RWPE2 (cell line): ENCODE measurements at regions not wholly inside any gene's neighbourhood (a gene's known extent, or its start where the extent isn't known, plus 50 kb on each side); places are given as distances from the start of the nearest gene placed in this dataset.

ENCODE experiments used
- ATAC-seq: fragments of 200-7000 bp; cut with Tn5 transposase; 3 replicates; pipeline ENCODE4 v1.9.1; 2021; ENCODE audit warnings: low read depth
- DNase-seq: peaks from one replicate; pipeline ENCODE4 v3.0.0-alpha.2; 2020; ENCODE audit warnings: low spot score
- H3K27ac ChIP-seq: fragments of 450-650 bp; 2 replicates; pipeline ENCODE4 v1.5.1; 2017; ENCODE audit warnings: mild to moderate bottlenecking; ENCODE audit not compliant: poor library complexity, severe bottlenecking
- H3K27me3 ChIP-seq: fragments of 250-450 bp; sonication (Bioruptor Pico); 2 replicates; pipeline ENCODE4 v1.5.1; 2021; ENCODE audit warnings: mild to moderate bottlenecking, moderate library complexity; ENCODE audit not compliant: insufficient read depth, poor library complexity, severe bottlenecking
- H3K36me3 ChIP-seq: fragments of 250-450 bp; sonication (Bioruptor Pico); 2 replicates; pipeline ENCODE4 v1.5.1; 2020; ENCODE audit warnings: low read depth, mild to moderate bottlenecking, moderate library complexity
- H3K4me1 ChIP-seq: fragments of 250-450 bp; sonication (Bioruptor Pico); 2 replicates; pipeline ENCODE4 v1.5.1; 2021; ENCODE audit warnings: mild to moderate bottlenecking, moderate library complexity; ENCODE audit not compliant: insufficient read depth, poor library complexity, severe bottlenecking
- H3K4me3 ChIP-seq: fragments of 250-450 bp; sonication (Bioruptor Pico); 2 replicates; pipeline ENCODE4 v1.5.1; 2021; ENCODE audit warnings: mild to moderate bottlenecking, moderate library complexity; ENCODE audit not compliant: severe bottlenecking
- H3K9me3 ChIP-seq: fragments of 250-450 bp; sonication (Bioruptor Pico); 2 replicates; pipeline ENCODE4 v1.5.1; 2021; ENCODE audit warnings: mild to moderate bottlenecking, moderate library complexity; ENCODE audit not compliant: severe bottlenecking
- TF ChIP-seq, protein P1 (sequence below): fragments of 450-650 bp; IDR thresholded peaks from one replicate; pipeline ENCODE4 v1.5.1; 2017; ENCODE audit warnings: mild to moderate bottlenecking, moderate library complexity; ENCODE audit not compliant: poor library complexity, severe bottlenecking

DNA sequence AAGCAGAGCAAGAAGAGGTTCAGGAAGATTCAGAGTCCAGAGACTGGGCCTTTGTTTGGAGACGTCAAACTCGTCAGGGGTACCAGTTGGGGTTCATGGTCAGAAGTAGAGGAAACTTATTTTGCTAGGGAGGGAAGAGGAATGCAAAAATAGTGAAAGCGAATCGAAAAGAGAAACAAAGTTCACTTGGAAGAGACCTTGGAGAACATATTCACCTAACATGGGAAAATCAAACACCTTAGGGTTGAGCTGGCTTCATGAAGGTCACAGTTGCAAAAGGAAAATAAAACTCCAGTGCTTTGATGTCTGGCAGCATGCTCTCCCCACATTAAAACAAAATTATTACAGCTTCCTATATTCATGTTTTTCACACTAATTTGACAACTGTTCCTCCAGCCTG is 440.4 kb downstream of the EPM2A start:
- DNase-seq (no peak), ATAC-seq (no peak)

DNA sequence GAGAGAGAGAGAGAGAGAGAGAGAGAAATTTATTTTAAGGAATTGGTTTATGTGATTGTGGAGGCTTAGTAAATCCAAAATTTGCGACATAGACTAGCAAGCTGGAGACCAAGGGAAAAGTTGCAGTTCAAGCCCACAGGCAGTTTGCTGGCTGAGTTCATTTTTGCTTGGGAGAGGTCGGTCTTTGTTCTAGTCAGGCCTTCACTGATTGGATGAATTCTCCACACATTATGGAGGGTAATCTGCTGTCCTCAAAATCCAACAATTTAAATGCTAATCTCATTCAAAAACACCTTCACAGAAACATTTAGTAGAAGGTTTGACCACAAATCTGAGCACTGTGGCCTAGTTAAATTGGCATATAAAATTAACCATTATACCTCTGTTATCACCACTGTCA is 439.6 kb downstream of the EPM2A start:
- H3K4me3 ChIP-seq: no peak overlapping the region
- H3K27me3 ChIP-seq: no peaks in the 10 kb centered on the region
- ATAC-seq: no peak
- H3K27ac ChIP-seq: no peak overlapping the region
- DNase-seq: no peak
- TF ChIP-seq, protein P1, sequence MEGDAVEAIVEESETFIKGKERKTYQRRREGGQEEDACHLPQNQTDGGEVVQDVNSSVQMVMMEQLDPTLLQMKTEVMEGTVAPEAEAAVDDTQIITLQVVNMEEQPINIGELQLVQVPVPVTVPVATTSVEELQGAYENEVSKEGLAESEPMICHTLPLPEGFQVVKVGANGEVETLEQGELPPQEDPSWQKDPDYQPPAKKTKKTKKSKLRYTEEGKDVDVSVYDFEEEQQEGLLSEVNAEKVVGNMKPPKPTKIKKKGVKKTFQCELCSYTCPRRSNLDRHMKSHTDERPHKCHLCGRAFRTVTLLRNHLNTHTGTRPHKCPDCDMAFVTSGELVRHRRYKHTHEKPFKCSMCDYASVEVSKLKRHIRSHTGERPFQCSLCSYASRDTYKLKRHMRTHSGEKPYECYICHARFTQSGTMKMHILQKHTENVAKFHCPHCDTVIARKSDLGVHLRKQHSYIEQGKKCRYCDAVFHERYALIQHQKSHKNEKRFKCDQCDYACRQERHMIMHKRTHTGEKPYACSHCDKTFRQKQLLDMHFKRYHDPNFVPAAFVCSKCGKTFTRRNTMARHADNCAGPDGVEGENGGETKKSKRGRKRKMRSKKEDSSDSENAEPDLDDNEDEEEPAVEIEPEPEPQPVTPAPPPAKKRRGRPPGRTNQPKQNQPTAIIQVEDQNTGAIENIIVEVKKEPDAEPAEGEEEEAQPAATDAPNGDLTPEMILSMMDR: no peak
- no peaks in the 10 kb centered on the region for H3K9me3 ChIP-seq
- no peaks in the 10 kb centered on the region for H3K36me3 ChIP-seq
- no peaks in the 10 kb centered on the region for H3K4me1 ChIP-seq

More for the DNA sequence above, 440.4 kb downstream of the EPM2A start:
- H3K27me3 ChIP-seq: no peaks in the 10 kb centered on the region
- no peaks in the 10 kb centered on the region for H3K36me3 ChIP-seq
- H3K4me1 ChIP-seq: no peaks in the 10 kb centered on the region
- no peak overlapping the region for H3K4me3 ChIP-seq
- no peaks in the 10 kb centered on the region for H3K9me3 ChIP-seq
- H3K27ac ChIP-seq: no peak overlapping the region
- TF ChIP-seq, protein P1: no peak

DNA sequence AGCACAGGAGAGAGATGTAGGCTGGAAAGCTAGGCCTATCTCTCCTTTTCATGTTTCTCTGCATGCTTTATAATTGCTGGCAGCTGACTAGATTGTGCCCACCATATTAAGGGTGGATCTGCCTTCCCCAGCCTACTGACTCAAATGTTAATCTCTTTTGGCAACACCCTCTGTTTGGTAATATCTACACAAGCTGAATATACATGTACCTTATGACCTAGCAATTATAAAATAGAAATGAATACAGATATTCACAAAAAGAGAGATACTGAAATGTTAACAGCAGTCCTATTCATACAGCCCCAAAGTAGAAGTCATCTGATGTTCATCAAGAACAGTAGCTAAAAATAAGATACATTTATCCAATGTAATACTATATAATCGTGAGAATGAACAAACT is 429.6 kb downstream of the EPM2A start:
- ATAC-seq (no peak), DNase-seq (no peak)
- TF ChIP-seq, protein P1: no peak
- Histone ChIP-seq H3K4me1 (no peaks in the 10 kb centered on the region), H3K9me3 (no peaks in the 10 kb centered on the region), H3K27me3 (no peaks in the 10 kb centered on the region), H3K36me3 (no peaks in the 10 kb centered on the region), H3K27ac (no peak overlapping the region), H3K4me3 (no peak overlapping the region)

DNA sequence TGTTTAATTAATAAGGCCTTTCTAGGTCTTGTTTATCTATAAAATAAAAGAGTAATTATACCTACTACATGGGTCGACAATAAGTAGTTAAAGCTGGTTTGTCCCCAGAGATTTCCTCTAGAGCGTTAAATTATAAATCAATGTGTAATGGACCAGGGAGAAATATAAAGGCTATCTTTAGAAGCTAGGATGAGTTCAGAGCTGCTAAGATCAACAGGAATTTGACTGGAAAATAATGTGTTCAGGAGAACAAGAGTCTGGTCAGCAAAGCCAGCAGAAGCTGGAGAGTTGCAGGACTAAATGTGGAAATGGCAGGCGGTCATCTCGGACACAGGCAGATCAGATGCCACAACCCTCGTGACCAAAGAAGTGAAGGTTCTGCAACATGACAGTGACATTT is 428.8 kb downstream of the EPM2A start:
- no peak overlapping the region for H3K27ac ChIP-seq
- DNase-seq (no peak), ATAC-seq (no peak)
- no peaks in the 10 kb centered on the region for H3K27me3 ChIP-seq
- TF ChIP-seq, protein P1: no peak
- H3K36me3 ChIP-seq: no peaks in the 10 kb centered on the region
- H3K4me3 ChIP-seq: no peak overlapping the region
- H3K4me1 ChIP-seq: no peaks in the 10 kb centered on the region
- H3K9me3 ChIP-seq: no peaks in the 10 kb centered on the region

DNA sequence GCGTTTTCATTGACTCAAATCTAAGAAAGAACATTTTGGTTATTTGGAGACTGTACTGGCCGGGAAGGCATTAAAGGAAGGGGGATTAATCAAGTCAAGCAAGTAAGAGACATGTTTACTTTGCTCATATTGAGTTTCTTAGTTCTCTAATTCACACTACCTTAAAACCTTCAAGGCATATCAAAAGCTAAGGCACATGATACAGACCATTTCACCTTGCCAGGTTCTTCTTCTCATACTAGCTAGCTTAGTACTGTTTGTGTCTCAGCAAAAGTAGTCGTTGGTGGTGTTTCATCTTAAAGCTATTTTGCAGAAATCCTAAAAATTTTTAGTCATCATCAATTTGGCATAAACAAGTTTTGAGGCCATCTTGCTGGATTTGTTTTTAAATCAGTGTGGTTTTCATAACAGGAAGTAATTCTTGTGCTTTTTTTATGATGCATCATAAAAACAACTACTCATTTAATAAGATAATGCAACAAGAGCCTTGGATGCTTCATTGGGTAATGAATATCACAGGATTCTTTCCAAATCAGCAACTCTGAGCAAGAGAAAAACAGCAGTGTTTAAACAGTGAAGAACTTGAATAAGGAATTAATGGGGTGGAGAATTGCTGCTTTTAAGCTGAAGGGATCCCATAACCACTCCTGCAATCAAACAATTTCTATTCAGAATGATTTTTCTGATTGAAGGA is 425.3 kb downstream of the EPM2A start:
- Histone ChIP-seq H3K27ac (no peak overlapping the region), H3K36me3 (no peaks in the 10 kb centered on the region), H3K4me1 (no peaks in the 10 kb centered on the region), H3K27me3 (no peaks in the 10 kb centered on the region), H3K4me3 (no peak overlapping the region), H3K9me3 (no peaks in the 10 kb centered on the region)
- TF ChIP-seq, protein P1: no peak
- ATAC-seq (no peak), DNase-seq (no peak)
